Endothelial cell of umbilical vein (primary cell): ENCODE measurements at regions not wholly inside any gene's neighbourhood (a gene's known extent, or its start where the extent isn't known, plus 50 kb on each side); places are given as distances from the start of the nearest gene placed in this dataset.

Experiments used
- BruUV-seq: library from RNA; stranded (reverse); fragments of 400-500 nt; replicated peaks from 2 replicates; lab custom pipeline; 2021; lab: Mats Ljungman, UMichigan
- CTCF ChIA-PET: fragments of 300-600, 350-600 bp; sonication (Branson Sonifier 250); formaldehyde crosslinking; loops from one replicate; lab custom pipeline; 2021; ENCODE audit warnings: antibody characterized with exemption, inconsistent platforms; lab: Charles Lee
- POLR2A ChIA-PET: fragments of 300-600, 350-600 bp; sonication (Branson Sonifier 250); formaldehyde crosslinking; loops from one replicate; lab custom pipeline; 2021; ENCODE audit warnings: antibody characterized with exemption, inconsistent platforms; lab: Charles Lee
- DNase-seq: peaks from one replicate; pipeline ENCODE4 v3.0.0-alpha.2; 2011; ENCODE audit warnings: low read depth, low spot score
- FAIRE-seq: peaks from 2 replicates; lab custom pipeline; 2011; peaks lifted over from hg19 to GRCh38; lab: Jason Lieb, UNC
- H2AFZ ChIP-seq: 2 replicates; pipeline ENCODE4 v1.6.0; 2012; ENCODE audit warnings: low read depth, low read length, control low read depth, inconsistent platforms
- H3K27ac ChIP-seq: 2 replicates; pipeline ENCODE4 v1.5.1; 2011; ENCODE audit warnings: low read depth, mild to moderate bottlenecking, control low read depth, low read length, moderate library complexity; ENCODE audit not compliant: insufficient read depth
- H3K27me3 ChIP-seq, 2 experiments: 2 replicates each; pipeline versions ENCODE4 v1.6.0 to v1.6.1; 2011; ENCODE audit warnings: low read length in 2 of 2, mixed read lengths in 1 of 2; ENCODE audit not compliant: control insufficient read depth in 2 of 2, insufficient read depth in 2 of 2
- H3K36me3 ChIP-seq, 2 experiments: 2 replicates in 1 of 2; 3 replicates in 1 of 2; pipeline ENCODE4 v1.5.1; 2011; ENCODE audit warnings: low read length in 2 of 2, mild to moderate bottlenecking in 1 of 2, moderate library complexity in 1 of 2; ENCODE audit not compliant: control insufficient read depth in 2 of 2, insufficient read depth in 2 of 2; ENCODE audit errors: extremely low read depth in 1 of 2
- H3K4me1 ChIP-seq: 3 replicates; pipeline ENCODE4 v1.5.1; 2011; ENCODE audit warnings: mild to moderate bottlenecking, low read length; ENCODE audit not compliant: control insufficient read depth, insufficient read depth; ENCODE audit errors: extremely low read depth
- H3K4me2 ChIP-seq: 2 replicates; pipeline ENCODE4 v1.6.1; 2011; ENCODE audit warnings: low read length, control low read depth, mixed read lengths; ENCODE audit not compliant: insufficient read depth
- H3K4me3 ChIP-seq, 3 experiments: fragments of 200-600 bp in 1 of 3; sonication (generic), shearing (Covaris generic) in 1 of 3; replicated peaks in 1 of 3; 2 replicates each; pipeline ENCODE4 v1.5.1; 2011 to 2016; ENCODE audit warnings: control low read depth in 3 of 3, low read length in 3 of 3, mild to moderate bottlenecking in 2 of 3, inconsistent platforms in 1 of 3, low read depth in 1 of 3, moderate library complexity in 1 of 3; ENCODE audit not compliant: insufficient read depth in 1 of 3
- H3K79me2 ChIP-seq: 2 replicates; pipeline ENCODE4 v1.6.0; 2012; ENCODE audit warnings: low read length, inconsistent platforms; ENCODE audit not compliant: control insufficient read depth, insufficient read depth
- H3K9ac ChIP-seq: replicated peaks from 2 replicates; pipeline ENCODE3; 2011; ENCODE audit warnings: low read length, control low read depth; ENCODE audit not compliant: insufficient read depth; ENCODE audit errors: extremely low read depth
- H3K9me1 ChIP-seq: replicated peaks from 3 replicates; pipeline ENCODE4 v1.6.0; 2011; ENCODE audit warnings: mild to moderate bottlenecking, low read length; ENCODE audit not compliant: control insufficient read depth, insufficient read depth; ENCODE audit errors: extremely low read depth
- H3K9me3 ChIP-seq: replicated peaks from 2 replicates; pipeline ENCODE4 v1.5.1; 2012; ENCODE audit warnings: low read length, inconsistent platforms; ENCODE audit not compliant: control insufficient read depth, insufficient read depth
- H4K20me1 ChIP-seq: replicated peaks from 2 replicates; pipeline ENCODE3; 2011; ENCODE audit warnings: mild to moderate bottlenecking, low read length; ENCODE audit not compliant: control insufficient read depth, insufficient read depth; ENCODE audit errors: extremely low read depth
- EZH2 ChIP-seq: IDR thresholded peaks from 2 replicates; pipeline ENCODE4 v1.6.1; 2012; ENCODE audit warnings: borderline replicate concordance, low read depth, mild to moderate bottlenecking, moderate library complexity, low read length, inconsistent platforms; ENCODE audit not compliant: severe bottlenecking
- FOS ChIP-seq: IDR thresholded peaks from 2 replicates; pipeline ENCODE4 v1.6.1; 2011; ENCODE audit warnings: mild to moderate bottlenecking, low read length, moderate library complexity, borderline replicate concordance; ENCODE audit not compliant: insufficient read depth
- GATA2 ChIP-seq: IDR thresholded peaks from 2 replicates; pipeline ENCODE4 v1.7.0; 2011; ENCODE audit warnings: low read depth, mild to moderate bottlenecking, moderate library complexity, mixed read lengths, low read length; ENCODE audit not compliant: insufficient read length, insufficient read depth
- JUN ChIP-seq: IDR thresholded peaks from 2 replicates; pipeline ENCODE4 v1.6.1; 2011; ENCODE audit warnings: borderline replicate concordance, low read depth; ENCODE audit not compliant: insufficient read length, insufficient read depth
- MYC ChIP-seq: IDR thresholded peaks from one replicate; pipeline ENCODE4 v1.6.1; 2011; ENCODE audit warnings: mild to moderate bottlenecking, low read depth, low read length
- POLR2A ChIP-seq: IDR thresholded peaks from 2 replicates; pipeline ENCODE4 v1.6.1; 2012; ENCODE audit warnings: low read depth, mild to moderate bottlenecking, control low read depth, low read length
- POLR2AphosphoS5 ChIP-seq: IDR thresholded peaks from 2 replicates; pipeline ENCODE4 v1.6.1; 2012; ENCODE audit warnings: low read depth, mild to moderate bottlenecking, control low read depth, low read length, moderate library complexity; ENCODE audit not compliant: insufficient read depth
- dilution Hi-C: fragments of 300-500 bp; cut with MboI; formaldehyde crosslinking; loops from one replicate; pipeline ENCODE4 v1.15.0; 2019; ENCODE audit warnings: low sequenced_read_pairs; ENCODE audit not compliant: extremely low pct_ligation_motif_present
- intact Hi-C: fragments of 100-400 bp; cut with micrococcal nuclease; formaldehyde crosslinking; loops from one replicate; pipeline ENCODE4 v1.10.0; 2022
- TF ChIP-seq, protein P1 (sequence below), 2 donors: IDR thresholded peaks; 1 replicate in 1 of 2; 2 replicates in 1 of 2; pipeline ENCODE4 v1.5.1; 2011; ENCODE audit warnings: low read length in 2 of 2, mild to moderate bottlenecking in 2 of 2, moderate library complexity in 2 of 2, control low read depth in 1 of 2, inconsistent platforms in 1 of 2, low read depth in 1 of 2; ENCODE audit not compliant: insufficient read depth in 1 of 2; ENCODE audit errors: extremely low read depth in 1 of 2
- TF ChIP-seq, protein P2 (sequence below): IDR thresholded peaks from 2 replicates; pipeline ENCODE4 v1.6.1; 2011; ENCODE audit not compliant: insufficient read depth, insufficient read length

DNA sequence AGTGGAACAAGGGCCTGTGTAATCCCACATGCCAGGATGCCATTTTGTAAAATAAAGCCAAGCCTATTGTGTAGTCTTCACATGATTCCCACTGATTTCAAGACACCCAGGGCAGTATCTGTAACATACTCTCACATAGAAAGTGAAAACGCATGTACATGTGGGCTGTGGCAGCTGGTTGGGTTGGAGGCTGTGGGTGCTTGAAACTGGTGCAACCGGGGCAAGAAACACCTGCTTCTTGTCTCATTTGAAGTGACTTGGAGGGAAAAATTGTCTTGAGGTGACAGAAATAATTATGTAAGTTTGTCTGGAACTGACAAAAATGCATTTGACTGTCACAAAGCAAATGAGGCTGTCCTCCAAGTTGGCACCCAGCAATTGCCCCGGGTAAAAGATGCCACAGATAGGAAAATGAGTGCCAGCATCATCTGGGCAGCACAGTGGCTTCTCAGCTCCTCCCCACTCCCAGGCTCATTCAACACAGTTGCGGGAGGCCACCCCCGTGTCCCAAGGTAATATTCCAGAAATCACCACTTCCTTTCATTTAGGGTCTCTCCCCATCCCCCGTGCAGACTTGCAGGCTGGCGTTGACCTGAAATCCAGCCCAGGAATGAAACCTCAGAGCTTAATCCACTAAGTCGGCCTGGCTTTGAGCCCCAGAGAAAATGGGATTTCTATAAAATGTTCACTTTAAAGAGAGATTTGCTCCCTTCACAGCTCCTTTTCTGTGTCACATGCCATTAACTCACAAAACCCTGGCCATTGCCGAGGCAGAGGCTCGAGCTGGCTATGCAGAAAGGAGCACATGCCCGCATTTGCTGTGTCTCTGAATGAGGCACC, 293.9 kb upstream of the PARD3B start:
- Histone ChIP-seq H3K4me1 (no peaks in the 10 kb centered on the region), H3K4me2 (no peak overlapping the region), H3K9ac (no peak overlapping the region), H3K79me2 (no peaks in the 10 kb centered on the region), H2AFZ (no peak overlapping the region), H3K9me1 (no peaks in the 10 kb centered on the region), H3K36me3 (no peaks in the 10 kb centered on the region), H3K4me3 (no peak overlapping the region), H3K27me3 (peaks cover 0 to 1% of the 10 kb centered on the region in 2 experiments), H3K9me3 (no peaks in the 10 kb centered on the region), H3K27ac (no peak overlapping the region), H4K20me1 (no peaks in the 10 kb centered on the region)
- FAIRE-seq, result no peak
- TF ChIP-seq MYC (no peak), FOS (no peak), EZH2 (no peak), GATA2 (no peak), POLR2A (no peak), POLR2AphosphoS5 (no peak), JUN (no peak)
- TF ChIP-seq, protein P1, sequence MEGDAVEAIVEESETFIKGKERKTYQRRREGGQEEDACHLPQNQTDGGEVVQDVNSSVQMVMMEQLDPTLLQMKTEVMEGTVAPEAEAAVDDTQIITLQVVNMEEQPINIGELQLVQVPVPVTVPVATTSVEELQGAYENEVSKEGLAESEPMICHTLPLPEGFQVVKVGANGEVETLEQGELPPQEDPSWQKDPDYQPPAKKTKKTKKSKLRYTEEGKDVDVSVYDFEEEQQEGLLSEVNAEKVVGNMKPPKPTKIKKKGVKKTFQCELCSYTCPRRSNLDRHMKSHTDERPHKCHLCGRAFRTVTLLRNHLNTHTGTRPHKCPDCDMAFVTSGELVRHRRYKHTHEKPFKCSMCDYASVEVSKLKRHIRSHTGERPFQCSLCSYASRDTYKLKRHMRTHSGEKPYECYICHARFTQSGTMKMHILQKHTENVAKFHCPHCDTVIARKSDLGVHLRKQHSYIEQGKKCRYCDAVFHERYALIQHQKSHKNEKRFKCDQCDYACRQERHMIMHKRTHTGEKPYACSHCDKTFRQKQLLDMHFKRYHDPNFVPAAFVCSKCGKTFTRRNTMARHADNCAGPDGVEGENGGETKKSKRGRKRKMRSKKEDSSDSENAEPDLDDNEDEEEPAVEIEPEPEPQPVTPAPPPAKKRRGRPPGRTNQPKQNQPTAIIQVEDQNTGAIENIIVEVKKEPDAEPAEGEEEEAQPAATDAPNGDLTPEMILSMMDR (IDR thresholded peaks at IDR 0.05; ENCODE audit: extremely low read depth in 1 of 2, insufficient read depth in 1 of 2, low read depth in 1 of 2, low read length in 2 of 2), result no peak
- TF ChIP-seq, protein P2, sequence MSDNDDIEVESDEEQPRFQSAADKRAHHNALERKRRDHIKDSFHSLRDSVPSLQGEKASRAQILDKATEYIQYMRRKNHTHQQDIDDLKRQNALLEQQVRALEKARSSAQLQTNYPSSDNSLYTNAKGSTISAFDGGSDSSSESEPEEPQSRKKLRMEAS, result no peak
- ChIA-PET CTCF (interaction anchor here (0.8 to 6.3 kb wide), 5 partner anchors 10 to 1675 kb away, joined by 3 to 36 read pairs (median 4); no protein-coding TSS in a partner anchor), POLR2A (no interaction called here)
- BruUV-seq, result no TSS peak
- intact Hi-C loops, result no loop called here
- no peak for DNase-seq
- dilution Hi-C loops, result no loop called here
